ENCODE measurements at regions not wholly inside any gene's neighbourhood (a gene's known extent, or its start where the extent isn't known, plus 50 kb on each side); places are given as distances from the start of the nearest gene placed in this dataset.
"Not testable (repeated sequence)": the region's sequence is repeated elsewhere in the genome, so short reads cannot be mapped to it uniquely, and the experiment has no call there.

DNA sequence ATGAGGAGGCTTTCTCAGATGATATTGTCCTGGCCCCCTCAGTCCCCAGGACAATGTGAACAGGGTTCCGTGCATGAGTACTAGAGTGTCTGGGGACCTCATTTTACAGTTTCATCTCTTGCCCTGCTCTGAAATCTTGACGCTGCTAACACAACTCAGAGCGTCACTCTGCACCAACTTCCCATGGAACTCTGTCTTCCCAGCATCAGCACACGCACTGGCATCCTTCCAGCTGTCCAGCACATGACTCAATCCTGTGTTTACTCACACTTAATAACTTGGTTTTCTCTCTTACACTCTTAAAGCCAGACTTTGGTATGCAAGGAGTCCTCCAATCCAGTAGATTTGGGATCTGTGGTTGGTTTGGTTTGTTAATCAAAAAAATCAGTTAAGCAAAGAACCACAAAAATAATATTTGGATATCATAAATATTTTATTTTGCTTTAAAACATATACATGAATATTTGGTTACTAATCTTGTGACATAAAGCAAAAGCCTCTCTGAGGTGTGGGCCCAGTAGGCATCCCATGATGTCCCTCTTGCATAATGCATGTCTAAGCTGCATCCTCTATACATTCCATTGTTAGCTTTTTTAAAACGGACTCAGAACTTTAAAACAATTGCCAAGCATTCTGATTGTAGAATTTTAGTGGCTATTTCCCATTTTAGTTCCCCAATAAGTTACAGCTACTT lies 131.0 kb downstream of the CXCL12 start:
- H3K27me3 ChIP-seq (ENCODE audit: control insufficient read depth, insufficient read depth, low read length) = peaks cover 11% of the 10 kb centered on the region
- ChIA-PET CTCF (no interaction called here), POLR2A (no interaction called here)
- H3K4me3 ChIP-seq (ENCODE audit: low read depth, low read length) = no peak overlapping the region
- TF ChIP-seq, protein P1, sequence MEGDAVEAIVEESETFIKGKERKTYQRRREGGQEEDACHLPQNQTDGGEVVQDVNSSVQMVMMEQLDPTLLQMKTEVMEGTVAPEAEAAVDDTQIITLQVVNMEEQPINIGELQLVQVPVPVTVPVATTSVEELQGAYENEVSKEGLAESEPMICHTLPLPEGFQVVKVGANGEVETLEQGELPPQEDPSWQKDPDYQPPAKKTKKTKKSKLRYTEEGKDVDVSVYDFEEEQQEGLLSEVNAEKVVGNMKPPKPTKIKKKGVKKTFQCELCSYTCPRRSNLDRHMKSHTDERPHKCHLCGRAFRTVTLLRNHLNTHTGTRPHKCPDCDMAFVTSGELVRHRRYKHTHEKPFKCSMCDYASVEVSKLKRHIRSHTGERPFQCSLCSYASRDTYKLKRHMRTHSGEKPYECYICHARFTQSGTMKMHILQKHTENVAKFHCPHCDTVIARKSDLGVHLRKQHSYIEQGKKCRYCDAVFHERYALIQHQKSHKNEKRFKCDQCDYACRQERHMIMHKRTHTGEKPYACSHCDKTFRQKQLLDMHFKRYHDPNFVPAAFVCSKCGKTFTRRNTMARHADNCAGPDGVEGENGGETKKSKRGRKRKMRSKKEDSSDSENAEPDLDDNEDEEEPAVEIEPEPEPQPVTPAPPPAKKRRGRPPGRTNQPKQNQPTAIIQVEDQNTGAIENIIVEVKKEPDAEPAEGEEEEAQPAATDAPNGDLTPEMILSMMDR (IDR thresholded peaks at IDR 0.05; ENCODE audit: insufficient read depth, low read depth, low read length) = no peak
- peak; percentile 75 for DNase-seq (ENCODE audit: low read depth)
- H3K36me3 ChIP-seq (ENCODE audit: control insufficient read depth, insufficient read depth, low read length) = no peaks in the 10 kb centered on the region

DNA sequence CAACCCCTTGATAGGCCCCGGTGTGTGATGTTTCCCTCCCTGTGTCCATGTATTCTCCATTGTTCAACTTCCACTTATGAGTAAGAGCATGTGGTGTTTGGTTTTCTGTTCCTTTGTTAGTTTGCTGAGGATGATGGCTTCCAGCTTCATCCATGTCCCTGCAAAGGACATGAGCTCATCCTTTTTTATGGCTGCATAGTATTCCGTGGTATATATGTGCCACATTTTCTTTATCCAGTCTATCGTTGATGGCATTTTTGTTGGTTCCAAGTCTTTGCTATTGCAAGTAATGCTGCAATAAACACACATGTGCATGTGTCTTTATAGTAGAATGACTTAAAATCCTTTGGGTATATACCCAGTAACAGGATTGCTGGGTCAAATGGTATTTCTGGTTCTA lies 132.3 kb downstream of the CXCL12 start:
- H3K27me3 ChIP-seq (ENCODE audit: control insufficient read depth, insufficient read depth, low read length) = peaks cover 11% of the 10 kb centered on the region
- H3K36me3 ChIP-seq (ENCODE audit: control insufficient read depth, insufficient read depth, low read length); DNase-seq (ENCODE audit: low read depth); POLR2A ChIA-PET; CTCF ChIA-PET; H3K4me3 ChIP-seq (ENCODE audit: low read depth, low read length): not testable (repeated sequence)

GRCh38 chr10:44249933-44250332 lies 135.0 kb downstream of the CXCL12 start:
- CTCF ChIA-PET = interaction anchor here (0.6 kb wide), 1 partner anchor 345 kb away, joined by 3 read pairs; no protein-coding TSS in a partner anchor

DNA sequence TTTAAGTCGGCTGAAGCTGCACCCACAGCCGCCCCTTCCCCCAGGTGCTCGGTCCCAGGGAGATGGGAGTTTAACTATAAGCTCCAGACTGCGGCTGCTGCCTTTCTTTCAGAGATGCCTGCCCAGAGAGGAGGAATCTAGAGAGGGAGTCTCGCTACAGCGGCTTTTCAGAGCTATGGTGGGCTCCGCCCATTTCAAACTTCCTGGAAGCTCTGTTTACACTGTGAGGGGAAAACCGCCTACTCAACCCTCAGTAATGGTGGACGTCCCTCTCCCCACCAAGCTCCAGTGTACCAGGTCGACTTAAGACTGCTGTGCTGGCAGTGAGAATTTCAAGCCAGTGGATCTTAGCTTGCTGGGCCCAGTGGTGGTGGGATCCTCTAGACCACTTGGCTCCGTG lies 135.4 kb downstream of the CXCL12 start:
- CTCF ChIA-PET = interaction anchor here (0.6 kb wide), 1 partner anchor 344 kb away, joined by 3 read pairs; no protein-coding TSS in a partner anchor
- no peak for DNase-seq (ENCODE audit: low read depth)
- no peak overlapping the region for H3K4me3 ChIP-seq (ENCODE audit: low read depth, low read length)
- peaks cover 11% of the 10 kb centered on the region for H3K27me3 ChIP-seq (ENCODE audit: control insufficient read depth, insufficient read depth, low read length)
- POLR2A ChIA-PET = no interaction called here
- TF ChIP-seq, protein P1 (IDR thresholded peaks at IDR 0.05; ENCODE audit: insufficient read depth, low read depth, low read length) = no peak
- no peaks in the 10 kb centered on the region for H3K36me3 ChIP-seq (ENCODE audit: control insufficient read depth, insufficient read depth, low read length)

More at GRCh38 chr10:44249933-44250332, 135.0 kb downstream of the CXCL12 start:
- H3K36me3 ChIP-seq (ENCODE audit: control insufficient read depth, insufficient read depth, low read length); POLR2A ChIA-PET; H3K4me3 ChIP-seq (ENCODE audit: low read depth, low read length); DNase-seq (ENCODE audit: low read depth): not testable (repeated sequence)
- peaks cover 11% of the 10 kb centered on the region for H3K27me3 ChIP-seq (ENCODE audit: control insufficient read depth, insufficient read depth, low read length)

DNA sequence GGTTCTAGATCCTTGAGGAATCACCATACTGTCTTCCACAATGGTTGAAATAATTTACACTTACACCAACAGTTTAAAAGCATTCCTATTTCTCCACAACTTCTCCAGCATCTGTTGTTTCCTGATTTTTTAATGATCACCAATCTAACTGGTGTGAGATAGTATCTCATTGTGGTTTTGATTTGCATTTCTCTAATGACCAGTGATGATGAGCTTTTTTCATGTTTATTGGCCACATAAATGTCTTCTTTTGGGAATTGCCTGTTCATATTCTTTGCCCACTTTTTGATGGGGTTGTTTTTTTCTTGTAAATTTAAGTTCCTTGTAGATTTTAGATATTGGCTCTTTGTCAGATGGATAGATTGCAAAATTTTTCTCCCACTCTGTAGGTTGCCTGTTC lies 138.2 kb downstream of the CXCL12 start:
- H3K36me3 ChIP-seq (ENCODE audit: control insufficient read depth, insufficient read depth, low read length); CTCF ChIA-PET; DNase-seq (ENCODE audit: low read depth); H3K27me3 ChIP-seq (ENCODE audit: control insufficient read depth, insufficient read depth, low read length); H3K4me3 ChIP-seq (ENCODE audit: low read depth, low read length); POLR2A ChIA-PET: not testable (repeated sequence)

DNA sequence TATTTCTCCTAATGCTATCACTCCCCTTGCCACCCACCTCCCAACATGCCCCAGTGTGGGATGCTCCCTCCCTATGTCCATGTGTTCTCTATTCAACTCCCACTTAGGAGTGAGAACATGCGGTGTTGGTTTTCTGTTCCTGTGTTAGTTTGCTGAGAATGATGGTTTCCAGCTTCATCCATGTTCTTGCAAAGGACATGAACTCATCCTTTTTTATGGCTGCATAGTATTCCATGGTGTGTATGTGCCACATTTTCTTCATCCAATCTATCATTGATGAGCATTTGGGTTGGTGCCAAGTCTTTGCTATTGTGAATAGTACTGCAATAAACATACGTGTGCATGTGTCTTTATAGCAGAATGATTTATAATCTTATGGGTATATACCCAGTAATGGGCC lies 138.6 kb downstream of the CXCL12 start:
- DNase-seq (ENCODE audit: low read depth); CTCF ChIA-PET; H3K36me3 ChIP-seq (ENCODE audit: control insufficient read depth, insufficient read depth, low read length); H3K27me3 ChIP-seq (ENCODE audit: control insufficient read depth, insufficient read depth, low read length); POLR2A ChIA-PET; H3K4me3 ChIP-seq (ENCODE audit: low read depth, low read length): not testable (repeated sequence)

- TF ChIP-seq, protein P1 (IDR thresholded peaks at IDR 0.05; ENCODE audit: insufficient read depth, low read depth, low read length) = no peak
- Histone ChIP-seq H3K4me3 (ENCODE audit: low read depth, low read length) (no peak overlapping the region), H3K36me3 (ENCODE audit: control insufficient read depth, insufficient read depth, low read length) (no peaks in the 10 kb centered on the region), H3K27me3 (ENCODE audit: control insufficient read depth, insufficient read depth, low read length) (peaks cover 2% of the 10 kb centered on the region; the same call in 1 of the 2 replicates)
- ChIA-PET CTCF (no interaction called here), POLR2A (interaction anchor here (0.6 kb wide), 1 partner anchor 165 kb away, joined by 3 read pairs; no protein-coding TSS in a partner anchor)
- no peak for DNase-seq (ENCODE audit: low read depth)
Observed at GRCh38 chr10:44245601-44245938, 139.3 kb downstream of the CXCL12 start.
